B cell (primary cell): ENCODE measurements at regions not wholly inside any gene's neighbourhood (a gene's known extent, or its start where the extent isn't known, plus 50 kb on each side); places are given as distances from the start of the nearest gene placed in this dataset.

ENCODE experiments used
- EZH2 ChIP-seq: IDR thresholded peaks from 2 replicates; pipeline ENCODE4 v1.6.1; 2012; ENCODE audit warnings: borderline replicate concordance, low read depth, mild to moderate bottlenecking, moderate library complexity, low read length; ENCODE audit not compliant: insufficient read depth, poor library complexity, severe bottlenecking
- TF ChIP-seq, protein P1 (sequence below): fragments of 200-600 bp; IDR thresholded peaks from one replicate; pipeline ENCODE4 v1.8.0; 2022; ENCODE audit warnings: antibody characterized with exemption, mild to moderate bottlenecking

DNA sequence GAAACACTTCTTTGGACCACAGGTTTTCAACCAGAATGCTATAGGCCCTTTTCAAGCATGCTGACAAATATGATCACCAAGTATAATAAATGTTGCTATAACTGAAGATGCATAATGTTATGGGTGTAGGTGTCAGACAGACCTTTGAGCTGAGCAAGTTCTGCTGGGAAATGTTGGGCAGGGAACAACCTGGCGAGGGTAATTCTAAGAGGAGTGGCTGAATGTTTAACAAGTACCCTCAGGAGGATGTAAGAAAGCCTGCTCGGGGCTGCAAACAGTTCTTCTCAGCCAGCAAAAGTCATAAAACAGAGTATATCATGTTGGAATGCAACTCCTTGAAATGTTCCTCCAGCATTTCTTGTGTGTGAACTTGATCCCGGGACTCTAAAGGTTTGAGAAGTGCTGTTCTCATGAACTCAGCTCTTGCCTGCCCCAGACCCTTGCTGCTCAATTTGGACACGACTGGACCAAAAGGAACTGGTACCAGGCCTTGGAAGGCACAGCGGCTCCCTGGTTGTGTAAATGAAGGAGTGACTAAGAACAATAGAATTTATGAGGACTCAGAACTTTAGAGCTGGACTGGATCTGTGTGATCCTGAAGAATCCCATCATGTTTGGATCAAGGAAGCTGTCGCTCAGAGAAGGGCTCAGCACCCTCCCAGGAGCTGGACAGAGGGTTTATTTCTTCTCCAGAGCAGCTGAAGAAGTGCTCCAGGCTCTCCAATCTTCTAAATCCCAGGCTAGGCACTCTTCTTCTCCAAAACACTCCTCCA is 143.2 kb upstream of the ANK3 start:
- TF ChIP-seq, protein P1, sequence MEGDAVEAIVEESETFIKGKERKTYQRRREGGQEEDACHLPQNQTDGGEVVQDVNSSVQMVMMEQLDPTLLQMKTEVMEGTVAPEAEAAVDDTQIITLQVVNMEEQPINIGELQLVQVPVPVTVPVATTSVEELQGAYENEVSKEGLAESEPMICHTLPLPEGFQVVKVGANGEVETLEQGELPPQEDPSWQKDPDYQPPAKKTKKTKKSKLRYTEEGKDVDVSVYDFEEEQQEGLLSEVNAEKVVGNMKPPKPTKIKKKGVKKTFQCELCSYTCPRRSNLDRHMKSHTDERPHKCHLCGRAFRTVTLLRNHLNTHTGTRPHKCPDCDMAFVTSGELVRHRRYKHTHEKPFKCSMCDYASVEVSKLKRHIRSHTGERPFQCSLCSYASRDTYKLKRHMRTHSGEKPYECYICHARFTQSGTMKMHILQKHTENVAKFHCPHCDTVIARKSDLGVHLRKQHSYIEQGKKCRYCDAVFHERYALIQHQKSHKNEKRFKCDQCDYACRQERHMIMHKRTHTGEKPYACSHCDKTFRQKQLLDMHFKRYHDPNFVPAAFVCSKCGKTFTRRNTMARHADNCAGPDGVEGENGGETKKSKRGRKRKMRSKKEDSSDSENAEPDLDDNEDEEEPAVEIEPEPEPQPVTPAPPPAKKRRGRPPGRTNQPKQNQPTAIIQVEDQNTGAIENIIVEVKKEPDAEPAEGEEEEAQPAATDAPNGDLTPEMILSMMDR = no peak
- TF ChIP-seq EZH2 = no peak
